Adipocyte (in vitro differentiated cells): ENCODE measurements at regions not wholly inside any gene's neighbourhood (a gene's known extent, or its start where the extent isn't known, plus 50 kb on each side); places are given as distances from the start of the nearest gene placed in this dataset.

Experiments used
- DNase-seq: peaks from one replicate; pipeline ENCODE4 v3.0.0-alpha.2; 2015; ENCODE audit warnings: low read depth
- H3K27me3 ChIP-seq: replicated peaks from 2 replicates; pipeline ENCODE4 v1.7.0; 2013; ENCODE audit warnings: mild to moderate bottlenecking, low read length, moderate library complexity; ENCODE audit not compliant: control insufficient read depth, insufficient read depth
- H3K36me3 ChIP-seq: 2 replicates; pipeline ENCODE4 v1.7.0; 2013; ENCODE audit warnings: low read length, mild to moderate bottlenecking, moderate library complexity; ENCODE audit not compliant: control insufficient read depth, insufficient read depth, severe bottlenecking
- H3K4me1 ChIP-seq: 2 replicates; pipeline ENCODE4 v1.7.0; 2013; ENCODE audit warnings: mild to moderate bottlenecking, low read length, moderate library complexity; ENCODE audit not compliant: control insufficient read depth, insufficient read depth
- H3K4me3 ChIP-seq: 2 replicates; pipeline ENCODE4 v1.7.0; 2013; ENCODE audit warnings: mild to moderate bottlenecking, low read length, moderate library complexity
- H3K9ac ChIP-seq: 2 replicates; pipeline ENCODE4 v1.7.0; 2013; ENCODE audit warnings: mild to moderate bottlenecking, low read length, moderate library complexity
- H3K9me3 ChIP-seq: 2 replicates; pipeline ENCODE4 v1.7.0; 2013; ENCODE audit warnings: mild to moderate bottlenecking, low read length, moderate library complexity; ENCODE audit not compliant: control insufficient read depth

DNA sequence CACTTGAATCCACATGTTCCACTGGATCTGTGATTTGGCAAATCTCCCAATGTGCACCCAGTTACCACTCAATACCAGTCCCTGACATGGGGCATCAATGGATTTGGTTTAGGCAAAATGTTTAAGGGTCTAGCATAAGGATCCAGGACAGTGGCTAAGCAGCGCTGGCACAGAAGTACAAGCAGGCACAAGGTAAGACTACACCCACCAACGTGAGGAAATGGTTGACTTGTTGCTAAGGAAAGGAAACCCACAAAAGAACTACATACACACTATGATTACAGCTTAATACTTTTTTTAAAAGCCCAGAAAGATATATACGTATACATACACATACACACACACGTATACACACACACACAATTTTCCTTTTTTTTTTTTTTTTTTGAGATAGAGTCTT lies 79.0 kb downstream of the DNAAF9 start:
- Histone ChIP-seq H3K36me3 (peaks cover 53% of the 10 kb centered on the region), H3K4me3 (no peak overlapping the region)

DNA sequence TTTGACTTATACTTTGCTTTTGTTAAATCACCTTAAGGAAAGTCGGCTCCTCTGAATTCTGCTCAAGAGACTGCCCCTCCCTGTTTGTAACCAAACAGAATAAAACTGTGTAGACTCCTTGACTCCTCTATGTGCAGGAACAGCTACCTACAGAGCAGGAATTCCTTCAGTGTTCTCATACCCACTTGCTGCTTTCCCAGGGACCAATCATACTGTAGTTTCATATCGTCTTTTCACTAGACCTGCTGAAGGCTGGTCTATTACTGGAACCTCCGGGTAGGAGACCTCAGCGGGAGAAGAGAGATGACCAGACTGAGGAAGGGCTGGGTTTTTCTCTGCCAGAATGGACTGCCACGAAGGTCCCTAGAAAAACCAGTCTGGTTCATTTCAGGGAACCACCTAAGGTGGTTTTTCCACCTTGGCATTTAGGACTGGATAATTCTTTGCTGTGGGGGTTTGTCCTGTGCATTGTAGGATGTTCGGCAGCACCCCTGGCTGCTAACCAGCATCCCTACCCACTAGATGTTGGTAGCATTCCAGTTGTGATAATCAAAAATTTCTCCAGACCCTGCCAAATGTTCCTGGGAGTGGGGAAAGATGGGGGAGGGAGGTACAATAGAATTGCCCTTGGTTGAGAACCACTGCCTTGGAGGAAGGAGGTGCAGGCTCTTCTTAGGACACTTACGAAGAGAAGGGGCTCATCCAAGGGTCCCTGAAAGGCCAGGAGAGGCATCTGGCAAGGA lies 80.5 kb downstream of the DNAAF9 start:
- peaks cover 7% of the 10 kb centered on the region for H3K4me1 ChIP-seq
- no peak for DNase-seq
- no peak overlapping the region for H3K4me3 ChIP-seq
- H3K9ac ChIP-seq = no peak overlapping the region
- H3K27me3 ChIP-seq = no peaks in the 10 kb centered on the region
- peaks cover 50% of the 10 kb centered on the region for H3K36me3 ChIP-seq
- no peaks in the 10 kb centered on the region for H3K9me3 ChIP-seq

More for the DNA sequence above, 79.0 kb downstream of the DNAAF9 start:
- no peak for DNase-seq
- Histone ChIP-seq H3K9me3 (no peaks in the 10 kb centered on the region), H3K27me3 (no peaks in the 10 kb centered on the region), H3K9ac (no peak overlapping the region), H3K4me1 (peaks cover 7% of the 10 kb centered on the region)

DNA sequence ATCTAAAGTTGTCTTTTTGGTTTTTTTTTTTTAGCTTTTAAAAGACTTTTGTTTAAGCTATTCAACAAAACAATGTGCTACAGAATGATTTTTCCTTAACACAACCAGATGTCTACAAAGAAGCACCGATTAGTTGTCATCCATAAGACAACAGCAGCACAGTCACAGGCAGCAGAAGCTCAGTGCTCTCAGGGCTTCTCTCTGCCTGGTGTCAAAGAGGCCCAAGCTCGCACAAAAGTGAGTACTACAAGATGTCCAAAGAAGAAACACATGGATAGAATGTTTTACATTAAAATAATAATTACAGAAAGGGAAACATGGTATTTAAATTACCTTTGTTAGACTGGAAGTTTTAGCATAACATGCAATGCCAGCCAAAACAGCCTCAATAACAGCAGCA lies 81.6 kb downstream of the DNAAF9 start:
- no peak for DNase-seq
- Histone ChIP-seq H3K9me3 (no peaks in the 10 kb centered on the region), H3K36me3 (peaks cover 51% of the 10 kb centered on the region)

DNA sequence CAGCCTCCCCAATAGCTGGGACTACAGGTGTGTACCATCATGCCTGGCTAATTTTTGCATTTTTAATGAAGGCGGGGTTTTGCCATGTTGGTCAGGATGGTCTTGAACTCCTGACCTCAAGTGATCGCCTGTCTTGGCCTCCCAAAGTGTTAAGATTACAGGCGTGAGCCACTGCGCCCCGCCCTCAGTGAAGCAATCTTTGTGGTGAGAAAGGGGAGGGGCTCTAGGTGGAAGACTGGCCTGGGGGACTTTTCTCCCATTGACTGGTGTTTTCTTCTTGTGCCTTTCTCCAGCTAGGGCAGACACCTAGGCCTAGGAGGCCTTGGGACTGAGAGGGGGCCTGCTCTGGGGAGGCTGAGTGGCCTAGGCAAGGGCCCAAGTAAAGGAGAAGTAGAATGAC lies 84.1 kb downstream of the DNAAF9 start:
- no peaks in the 10 kb centered on the region for H3K4me1 ChIP-seq
- no peaks in the 10 kb centered on the region for H3K27me3 ChIP-seq
- no peak overlapping the region for H3K9ac ChIP-seq
- no peak for DNase-seq
- peaks cover 70% of the 10 kb centered on the region for H3K36me3 ChIP-seq
- H3K4me3 ChIP-seq = no peak overlapping the region
- H3K9me3 ChIP-seq = no peaks in the 10 kb centered on the region

More for the DNA sequence above, 81.6 kb downstream of the DNAAF9 start:
- no peaks in the 10 kb centered on the region for H3K27me3 ChIP-seq
- H3K4me3 ChIP-seq = no peak overlapping the region
- H3K4me1 ChIP-seq = peaks cover 7% of the 10 kb centered on the region
- no peak overlapping the region for H3K9ac ChIP-seq

DNA sequence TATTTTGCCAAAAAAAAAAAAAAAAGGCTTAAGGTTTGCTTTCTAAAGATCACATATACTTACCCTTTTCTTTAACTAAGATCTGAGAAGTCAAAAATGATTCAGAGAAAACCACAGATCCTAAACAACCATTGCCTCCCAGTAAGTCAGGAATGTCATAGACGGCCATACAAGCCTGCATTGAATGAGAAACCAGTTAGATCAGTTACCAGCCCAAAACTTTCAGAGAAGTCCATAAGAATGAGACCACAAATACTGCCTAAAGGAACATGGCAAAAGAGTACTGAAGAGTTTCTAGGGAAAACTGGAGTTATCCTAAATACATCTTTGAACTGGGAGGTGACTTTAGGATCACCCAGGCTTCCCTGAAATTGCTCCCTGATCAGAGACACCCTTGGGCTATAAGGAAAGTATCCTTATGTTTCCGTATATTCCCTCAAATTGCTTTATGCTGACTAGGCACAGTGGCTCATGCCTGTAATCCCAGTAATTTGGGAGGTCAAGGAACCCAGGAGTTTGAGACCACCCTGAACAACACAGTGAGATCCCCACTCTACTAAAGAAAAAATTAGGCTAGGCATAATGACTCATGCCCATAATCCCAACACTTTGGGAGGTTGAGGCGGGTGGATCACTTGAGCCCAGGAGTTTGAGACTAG lies 79.4 kb upstream of the SLC4A11 start:
- Histone ChIP-seq H3K36me3 (peaks cover 46% of the 10 kb centered on the region), H3K9ac (no peak overlapping the region), H3K4me1 (peaks cover 28% of the 10 kb centered on the region), H3K27me3 (no peaks in the 10 kb centered on the region), H3K4me3 (no peak overlapping the region), H3K9me3 (no peaks in the 10 kb centered on the region)
- no peak for DNase-seq

DNA sequence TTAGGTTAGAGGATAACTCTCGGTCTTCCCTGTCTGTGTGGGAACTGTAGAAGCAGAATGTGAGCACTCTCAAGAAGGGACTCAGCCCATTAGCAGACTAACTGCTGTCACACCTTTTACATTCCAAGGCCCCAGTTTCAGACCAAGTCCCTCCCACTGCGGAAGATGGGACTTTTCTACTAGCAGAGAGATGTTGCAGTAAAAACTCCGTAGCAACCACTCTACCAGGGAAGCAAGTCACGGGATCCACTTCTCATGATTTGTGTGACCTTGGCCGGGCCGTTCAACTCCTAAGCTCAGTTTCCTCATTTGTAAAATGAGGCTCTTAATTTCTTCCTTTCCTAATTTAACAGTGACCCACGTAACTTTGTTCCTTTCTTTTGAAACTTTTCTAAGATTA lies 77.1 kb upstream of the SLC4A11 start:
- Histone ChIP-seq H3K27me3 (no peaks in the 10 kb centered on the region), H3K4me3 (no peak overlapping the region), H3K36me3 (peaks cover 31% of the 10 kb centered on the region), H3K9ac (peak overlapping the region; percentile 37), H3K9me3 (no peaks in the 10 kb centered on the region), H3K4me1 (peaks cover 41% of the 10 kb centered on the region)
- no peak for DNase-seq

DNA sequence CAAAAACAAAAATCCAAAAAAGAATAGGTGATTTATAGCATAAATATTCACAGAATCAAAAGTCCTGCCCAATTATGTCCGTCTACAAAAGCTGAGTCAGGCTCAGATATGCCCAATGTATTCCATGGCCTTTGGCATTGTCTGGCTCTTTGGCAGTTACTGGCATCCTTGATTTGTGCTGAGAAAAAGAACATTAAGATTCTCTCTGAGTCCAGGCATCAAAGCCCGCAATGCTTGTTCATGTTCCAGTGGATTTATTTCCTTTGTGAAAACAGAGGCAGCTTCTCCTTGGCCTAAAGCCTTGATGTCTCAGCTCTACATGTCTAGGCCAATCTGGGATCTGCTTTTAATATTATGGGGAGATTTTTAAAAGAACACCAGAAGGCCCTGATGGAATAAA lies 76.1 kb upstream of the SLC4A11 start:
- Histone ChIP-seq H3K9me3 (no peaks in the 10 kb centered on the region), H3K27me3 (no peaks in the 10 kb centered on the region), H3K36me3 (peaks cover 25% of the 10 kb centered on the region), H3K9ac (peak overlapping the region; percentile 37), H3K4me1 (peaks cover 41% of the 10 kb centered on the region), H3K4me3 (no peak overlapping the region)
- peak; percentile 58 for DNase-seq

DNA sequence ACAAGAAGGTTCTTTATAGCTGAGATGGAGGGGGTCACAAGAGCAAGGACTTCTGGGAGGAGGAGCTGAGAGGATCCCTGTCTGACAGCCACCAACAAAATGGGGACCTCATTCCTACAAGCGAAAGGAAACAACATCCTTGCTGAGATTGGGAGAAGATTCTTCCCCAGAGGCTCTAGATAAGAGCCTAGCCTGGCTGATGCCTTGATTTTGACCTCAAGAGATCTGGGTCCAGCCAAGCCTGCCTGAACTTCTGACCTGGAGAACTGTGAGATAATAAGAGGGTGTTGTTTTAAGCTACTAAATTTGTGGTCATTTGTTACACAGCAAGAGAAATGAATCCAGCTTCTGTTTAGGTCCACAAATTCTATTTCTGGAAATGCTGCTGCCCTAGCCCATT lies 75.4 kb upstream of the SLC4A11 start:
- Histone ChIP-seq H3K4me3 (no peak overlapping the region), H3K36me3 (peaks cover 17% of the 10 kb centered on the region), H3K9me3 (no peaks in the 10 kb centered on the region), H3K4me1 (peaks cover 41% of the 10 kb centered on the region), H3K27me3 (no peaks in the 10 kb centered on the region), H3K9ac (peak overlapping the region; percentile 2)
- no peak for DNase-seq

DNA sequence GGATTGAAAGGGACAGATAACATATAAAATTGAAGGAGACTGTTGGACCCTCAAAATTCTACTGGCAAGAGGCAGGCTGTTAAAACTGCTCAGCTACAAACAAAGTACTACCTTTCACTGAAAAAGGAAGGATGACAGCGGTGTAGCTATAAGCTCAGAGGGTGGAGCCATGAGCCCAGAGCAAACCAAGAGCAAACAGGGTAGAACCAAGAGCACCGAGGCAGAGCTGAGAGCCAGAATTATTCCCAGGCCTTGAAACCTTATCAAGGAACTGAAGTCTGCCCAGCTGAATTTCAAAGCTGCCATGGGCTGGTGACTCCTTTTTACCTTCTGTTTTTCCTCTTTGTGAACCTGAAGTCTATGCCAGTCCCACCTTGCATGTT lies 74.7 kb upstream of the SLC4A11 start:
- peaks cover 41% of the 10 kb centered on the region for H3K4me1 ChIP-seq
- H3K9ac ChIP-seq = peak overlapping the region; percentile 48
- no peaks in the 10 kb centered on the region for H3K9me3 ChIP-seq
- peaks cover 22% of the 10 kb centered on the region for H3K36me3 ChIP-seq
- peak; percentile 50 for DNase-seq
- H3K27me3 ChIP-seq = no peaks in the 10 kb centered on the region
- no peak overlapping the region for H3K4me3 ChIP-seq

DNA sequence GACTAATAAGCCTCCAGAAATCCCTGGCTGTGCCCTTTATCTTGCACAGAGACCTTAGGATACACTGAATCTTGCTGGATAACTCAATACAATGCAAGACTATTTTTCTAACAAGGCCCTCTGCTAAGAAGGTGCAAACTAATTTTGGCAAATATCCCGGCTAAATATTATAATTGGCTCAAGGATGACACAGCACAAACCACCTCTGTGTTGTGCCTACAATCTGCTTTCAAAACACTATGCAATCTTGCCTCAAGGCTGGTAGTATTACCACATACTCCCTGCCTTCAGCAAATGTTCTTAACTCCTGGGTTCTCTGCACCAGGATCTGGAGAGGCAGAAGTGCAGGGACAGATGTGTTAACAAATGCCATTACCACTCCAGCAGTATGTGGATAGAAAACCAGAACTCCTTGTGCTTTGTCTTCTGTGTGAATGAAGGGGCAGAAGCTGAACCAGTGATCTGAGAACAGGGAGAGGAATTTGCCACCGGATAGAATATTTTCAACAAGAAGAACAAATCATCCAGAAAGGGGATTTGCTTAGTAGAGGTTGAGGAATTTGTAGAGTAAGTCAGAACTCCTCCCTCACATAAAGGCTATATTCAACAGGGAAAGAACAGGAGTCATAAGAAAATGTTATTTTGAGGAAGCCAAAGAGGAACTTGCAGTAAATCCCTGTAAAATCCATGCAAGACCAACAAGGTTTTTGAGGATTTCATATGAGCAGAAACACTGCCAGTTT lies 74.1 kb upstream of the SLC4A11 start:
- peak; percentile 90 for DNase-seq
- peak overlapping the region; percentile 48 for H3K9ac ChIP-seq
- no peaks in the 10 kb centered on the region for H3K9me3 ChIP-seq
- H3K4me1 ChIP-seq = peaks cover 41% of the 10 kb centered on the region
- H3K27me3 ChIP-seq = no peaks in the 10 kb centered on the region
- H3K36me3 ChIP-seq = peaks cover 19% of the 10 kb centered on the region
- H3K4me3 ChIP-seq = no peak overlapping the region

DNA sequence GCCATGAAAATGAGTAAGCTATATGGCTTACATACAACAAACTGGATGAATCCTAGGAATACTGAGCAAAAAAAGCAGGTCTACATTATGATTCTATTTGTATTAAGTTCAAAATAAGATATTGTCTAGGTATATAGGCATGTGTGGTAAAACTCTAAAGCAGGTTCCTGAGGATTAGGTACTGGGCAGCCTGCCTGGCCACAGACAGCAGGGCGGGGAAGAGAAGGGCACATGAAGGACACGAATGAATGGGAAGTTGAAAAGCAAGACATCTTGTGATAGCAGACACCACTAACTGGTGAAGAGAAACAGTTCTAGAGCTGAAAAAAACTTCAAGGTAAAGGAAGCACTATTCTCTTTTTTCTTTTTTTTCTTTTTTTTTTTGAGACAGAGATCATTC lies 72.6 kb upstream of the SLC4A11 start:
- peaks cover 55% of the 10 kb centered on the region for H3K4me1 ChIP-seq
- no peaks in the 10 kb centered on the region for H3K27me3 ChIP-seq
- no peaks in the 10 kb centered on the region for H3K9me3 ChIP-seq
- no peak for DNase-seq
- H3K36me3 ChIP-seq = peaks cover 20% of the 10 kb centered on the region
- H3K4me3 ChIP-seq = no peak overlapping the region
- H3K9ac ChIP-seq = no peak overlapping the region
